Germinal center (tissue), 1 donor: ENCODE measurements at regions not wholly inside any gene's neighbourhood (a gene's known extent, or its start where the extent isn't known, plus 50 kb on each side); places are given as distances from the start of the nearest gene placed in this dataset.

Source experiments
- DNase-seq: peaks from one replicate; pipeline ENCODE4 v3.0.0; 2012; ENCODE audit warnings: mixed read lengths, low spot score

DNA sequence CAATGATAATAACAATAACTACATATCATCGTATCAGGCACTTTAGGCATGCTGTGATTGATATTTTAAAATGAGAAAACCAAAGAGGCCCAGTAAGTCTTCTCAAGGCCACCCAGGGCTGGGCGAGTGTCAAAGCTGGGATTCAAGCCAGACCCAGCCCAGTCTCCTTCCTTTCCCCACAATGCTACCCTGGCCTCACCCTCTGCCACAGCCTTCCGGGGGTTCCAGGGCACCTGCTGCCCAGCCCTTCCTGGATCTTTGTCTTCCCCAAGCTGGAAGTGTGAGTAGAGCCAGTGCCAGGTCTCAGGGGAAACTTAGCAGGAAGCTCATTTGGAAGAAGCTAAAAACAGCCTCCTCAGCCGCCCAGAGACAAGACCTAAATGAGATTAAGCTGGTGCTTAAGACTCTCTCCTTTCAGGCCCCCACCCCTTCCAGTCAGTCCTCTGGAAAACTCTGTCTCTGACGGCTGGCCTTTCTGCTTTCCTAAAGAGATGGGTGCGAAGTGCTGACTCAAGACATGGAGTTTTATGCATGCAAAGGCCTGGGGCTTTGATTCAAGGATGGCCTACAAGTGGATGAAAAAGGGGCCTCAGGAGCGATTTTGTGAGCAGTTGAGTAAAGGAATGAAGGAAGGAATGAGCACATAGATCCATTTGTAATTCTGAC, 184.2 kb downstream of the KCNA5 start:
- DNase-seq, result no peak

DNA sequence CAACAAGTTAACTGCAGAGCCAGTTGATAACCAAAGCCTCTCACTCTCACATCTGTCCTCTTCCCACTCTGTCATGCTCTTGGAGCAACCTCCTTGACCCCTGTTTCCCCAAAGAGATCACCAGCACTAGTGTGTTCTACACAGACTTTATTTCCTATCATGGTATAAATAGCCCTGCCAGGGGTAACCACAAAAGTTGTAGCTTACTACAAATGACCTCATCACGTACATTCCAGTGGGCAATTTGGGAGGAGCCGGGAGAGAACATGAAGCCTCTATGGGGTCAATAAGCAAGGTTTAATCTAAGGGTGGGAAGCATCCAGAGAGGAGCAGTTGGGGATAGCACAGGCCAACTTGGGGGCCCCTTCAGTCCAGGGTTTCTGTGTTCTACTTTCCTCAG, 186.5 kb downstream of the KCNA5 start:
- DNase-seq, result no peak

DNA sequence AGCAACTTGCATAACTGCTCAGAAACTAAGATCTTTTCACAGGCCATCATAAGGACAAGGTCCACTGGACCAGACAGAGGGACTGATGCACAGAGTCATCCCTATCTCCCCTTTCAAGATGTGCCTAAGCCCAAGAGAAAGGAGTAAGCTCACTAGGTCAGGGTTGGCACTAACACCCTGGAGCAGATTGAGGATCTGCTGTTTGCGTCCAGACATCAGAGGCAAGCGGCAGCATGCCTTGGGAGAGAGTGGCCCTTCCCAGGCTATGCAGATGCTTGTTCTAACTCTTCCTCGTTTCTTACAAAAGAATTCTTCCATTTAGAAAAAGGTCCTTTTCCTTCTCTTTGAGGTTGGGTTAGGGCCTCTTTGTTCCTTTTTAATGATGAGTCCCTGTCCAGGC, 187.2 kb downstream of the KCNA5 start:
- no peak for DNase-seq

DNA sequence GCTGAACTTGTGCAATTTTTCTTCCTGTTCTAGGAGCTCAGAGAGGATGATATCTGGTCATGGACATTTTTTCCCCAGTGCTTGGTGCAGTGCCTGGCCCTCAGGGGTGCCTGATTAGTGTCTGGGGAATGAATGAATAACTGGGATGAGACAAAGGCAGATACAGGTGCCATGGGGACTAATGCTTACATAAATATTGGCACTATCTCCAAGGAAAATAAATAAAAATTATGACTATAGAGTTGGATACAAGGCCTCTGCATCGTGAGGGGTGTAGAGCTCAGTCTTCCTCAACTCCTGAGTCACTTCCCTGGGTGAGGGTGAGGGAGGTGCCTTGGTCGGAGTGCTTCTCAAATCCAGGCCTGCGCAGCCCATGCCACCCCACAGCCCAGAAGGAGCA, 188.6 kb downstream of the KCNA5 start:
- no peak for DNase-seq

DNA sequence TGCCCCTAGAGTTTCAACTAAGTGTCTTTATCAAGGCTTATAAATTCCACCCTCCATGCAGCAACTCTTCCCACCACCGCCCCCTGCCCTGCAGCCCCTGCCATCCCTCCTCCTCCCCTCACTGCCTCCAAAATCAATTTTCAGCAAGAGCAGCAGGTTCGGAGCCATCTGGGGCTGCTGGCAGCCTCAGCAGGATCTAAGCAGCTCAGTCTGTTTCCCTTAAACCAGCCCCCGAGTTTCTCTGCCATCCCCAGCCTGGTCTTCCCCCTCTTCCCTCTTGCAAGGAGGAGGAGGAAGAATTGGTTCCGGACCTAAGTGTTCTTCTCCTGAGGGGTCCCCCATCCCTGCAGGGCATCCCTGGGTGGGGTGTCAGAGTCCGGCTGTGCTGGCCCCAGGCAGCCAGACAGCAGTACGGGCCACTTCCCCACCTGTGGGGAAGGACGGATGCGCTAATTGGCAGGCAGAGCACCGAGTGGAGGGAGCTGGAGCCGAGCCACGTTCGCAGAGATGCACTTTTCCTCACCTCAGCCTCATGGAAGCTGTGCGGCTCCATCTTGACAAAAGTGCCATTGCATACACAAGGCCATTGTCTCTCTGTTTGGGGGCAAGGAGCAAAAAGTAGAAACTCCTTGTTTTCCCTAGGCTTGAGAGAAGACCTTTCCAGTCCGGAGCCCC, 189.3 kb downstream of the KCNA5 start:
- DNase-seq, result no peak

DNA sequence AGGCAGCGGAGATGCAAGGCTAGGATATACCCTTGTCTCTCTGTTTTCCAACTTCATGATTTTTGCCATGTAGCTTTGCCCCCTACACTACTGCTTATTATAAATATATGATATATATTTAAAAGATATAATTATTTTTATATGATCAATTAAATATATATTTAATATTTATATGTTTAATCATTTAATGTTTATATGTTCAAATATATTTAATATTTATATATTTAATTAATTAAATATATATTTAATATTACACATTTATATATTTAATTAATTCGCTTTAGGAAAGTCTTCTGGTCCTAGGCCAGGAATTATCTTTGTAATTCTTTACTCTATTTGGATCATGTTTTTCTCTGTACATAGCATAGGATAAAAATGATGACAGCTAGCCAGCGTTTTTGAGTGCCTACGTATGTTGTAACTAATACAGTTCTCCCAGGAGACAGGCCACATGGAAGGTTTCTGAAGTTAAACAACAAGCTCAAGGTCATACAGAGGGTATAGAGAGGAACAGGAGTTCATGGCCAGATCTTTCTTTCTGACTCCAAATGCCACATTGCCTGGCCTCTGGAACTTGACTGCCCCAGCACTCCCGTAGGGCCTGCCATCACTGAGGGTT, 192.5 kb downstream of the KCNA5 start:
- no peak for DNase-seq

DNA sequence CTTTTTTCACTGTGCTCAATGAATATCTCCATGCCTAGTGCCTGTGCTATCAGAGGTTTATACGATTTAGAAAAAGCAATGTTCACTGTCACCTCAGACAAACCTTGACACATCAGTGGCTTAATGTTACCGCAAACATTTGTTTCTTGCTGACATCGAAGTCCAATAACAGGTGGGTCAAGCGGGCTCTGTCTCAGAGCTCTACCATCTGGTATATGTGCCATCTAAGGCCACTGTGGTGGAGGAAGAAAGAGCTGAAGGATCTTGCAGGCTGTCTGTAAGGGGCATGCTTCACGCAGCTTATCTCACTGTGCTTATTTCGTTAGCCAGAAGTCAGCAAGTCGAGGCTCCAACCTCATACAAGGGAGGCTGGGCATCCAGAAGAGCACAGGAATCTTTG, 189.5 kb upstream of the NTF3 start:
- no peak for DNase-seq

DNA sequence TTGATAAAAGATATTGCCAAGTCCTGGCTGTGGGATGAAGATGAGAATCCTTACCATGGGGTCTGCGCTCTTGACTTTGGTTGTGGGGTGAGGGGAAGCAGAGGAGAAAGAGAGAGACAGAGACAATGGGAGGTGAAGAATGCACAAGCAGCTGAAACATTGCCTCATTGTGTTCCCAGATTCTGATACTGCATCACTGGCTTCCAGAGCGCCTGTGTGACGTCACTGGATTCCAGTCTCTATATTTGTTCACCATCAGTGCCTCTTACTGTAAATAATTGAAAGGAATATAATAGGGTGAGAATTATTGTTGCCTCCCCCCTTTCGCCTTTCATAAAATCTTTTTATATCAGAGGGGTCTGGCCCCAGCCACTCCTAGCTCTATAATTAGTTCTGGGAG, 188.9 kb upstream of the NTF3 start:
- DNase-seq, result no peak

DNA sequence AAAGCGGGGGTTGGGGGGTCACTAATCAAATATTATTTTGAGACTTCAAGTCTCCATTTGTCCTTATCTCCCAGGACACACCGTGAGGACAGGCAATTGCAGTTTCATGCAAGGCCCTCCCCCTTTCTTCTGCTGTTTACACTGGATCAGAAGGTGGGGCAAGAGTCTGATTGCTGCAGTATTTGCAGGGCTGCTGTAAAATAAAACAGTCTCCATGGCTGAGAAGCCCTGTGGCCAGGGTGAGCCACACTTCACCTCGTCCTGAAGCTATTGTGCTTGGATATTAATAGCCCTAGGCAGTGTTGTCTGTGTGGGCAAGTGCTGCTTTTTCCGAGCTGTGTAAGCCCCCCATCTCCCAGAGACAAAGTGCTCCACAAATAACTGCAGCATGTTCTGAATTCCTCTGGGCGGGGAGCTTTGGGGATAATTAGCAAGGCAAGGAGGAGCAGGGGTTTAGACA, 187.4 kb upstream of the NTF3 start:
- no peak for DNase-seq

DNA sequence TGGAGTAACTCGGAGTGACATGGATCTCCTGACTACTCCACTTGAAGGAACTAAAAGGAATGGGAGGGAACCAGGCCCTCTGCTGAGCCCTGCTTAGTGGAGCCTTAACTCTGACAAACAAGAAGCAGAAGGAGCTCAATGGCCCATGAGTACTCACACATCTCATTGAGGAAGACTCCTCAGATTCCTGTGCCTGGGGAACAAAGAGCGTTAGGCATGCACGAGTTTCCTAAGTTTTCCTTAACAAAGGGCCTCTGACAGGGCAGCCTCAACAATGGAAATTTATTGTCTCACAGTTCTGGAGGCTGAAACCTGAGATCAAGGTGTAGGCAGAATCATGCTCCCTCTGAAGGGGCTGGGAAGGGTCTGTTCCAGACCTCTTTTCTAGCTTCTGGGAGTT, 185.7 kb upstream of the NTF3 start:
- DNase-seq, result no peak

DNA sequence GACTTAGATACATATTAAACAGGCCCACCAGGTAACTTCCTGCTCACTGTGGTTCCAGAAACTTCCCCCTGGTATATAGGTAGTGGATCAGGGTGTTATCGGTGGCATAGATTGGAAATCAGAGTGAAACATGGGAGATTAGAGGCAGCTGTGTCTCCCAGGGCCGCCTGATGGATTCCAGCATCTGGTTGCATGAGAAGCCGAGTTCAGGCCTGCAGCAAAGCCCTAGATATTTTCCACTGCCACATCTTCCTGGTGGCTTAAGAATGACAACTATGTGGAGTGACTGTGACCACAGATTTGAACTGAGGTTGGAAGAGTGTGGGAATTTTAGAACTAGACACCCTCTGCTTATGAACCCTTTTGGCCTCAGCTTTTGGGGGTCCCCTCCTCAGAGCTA, 184.8 kb upstream of the NTF3 start:
- DNase-seq, result no peak

DNA sequence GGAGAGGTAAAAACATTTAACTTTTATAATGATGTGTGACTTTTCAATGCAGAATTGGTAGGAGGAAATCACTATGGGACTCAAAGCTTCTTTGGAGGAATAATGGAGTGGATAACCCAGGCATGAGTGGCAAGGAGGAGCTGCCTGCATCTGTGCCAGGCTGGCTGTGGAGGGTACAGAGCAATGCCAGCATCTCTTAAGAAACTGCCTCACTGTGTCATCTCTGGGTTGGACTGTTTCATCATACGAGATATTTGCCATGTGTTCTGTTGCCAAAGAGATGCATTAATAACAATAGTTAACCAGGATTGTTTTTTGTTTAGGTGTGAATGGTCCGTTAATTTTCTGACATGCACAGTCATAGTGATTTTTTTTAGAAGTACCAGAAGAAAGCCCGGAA, 183.7 kb upstream of the NTF3 start:
- DNase-seq, result no peak

DNA sequence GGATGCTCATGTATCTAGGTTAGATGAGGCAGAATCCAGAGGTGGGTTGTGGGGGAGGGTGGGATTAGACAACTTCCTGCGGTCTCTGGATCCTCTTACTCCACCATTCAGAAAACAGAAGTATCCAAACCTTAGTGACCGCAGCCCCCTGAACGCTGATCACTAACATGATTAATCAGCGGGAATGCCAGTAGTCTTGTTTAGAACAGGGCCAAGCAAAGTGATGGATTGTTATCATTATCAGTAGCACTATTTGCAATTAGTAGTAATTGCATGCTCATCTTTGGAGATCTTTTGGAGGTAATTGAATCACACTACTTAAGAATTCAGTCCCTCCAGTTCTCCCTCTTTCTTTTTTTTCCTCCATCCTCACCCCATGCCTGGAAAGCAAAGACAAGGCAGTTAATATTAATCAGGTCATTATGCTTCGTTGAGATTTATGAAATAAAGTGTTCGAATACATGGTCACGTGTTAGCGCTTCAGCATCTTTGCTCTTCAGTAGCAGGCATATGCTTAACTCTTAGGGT, 182.8 kb upstream of the NTF3 start:
- no peak for DNase-seq

DNA sequence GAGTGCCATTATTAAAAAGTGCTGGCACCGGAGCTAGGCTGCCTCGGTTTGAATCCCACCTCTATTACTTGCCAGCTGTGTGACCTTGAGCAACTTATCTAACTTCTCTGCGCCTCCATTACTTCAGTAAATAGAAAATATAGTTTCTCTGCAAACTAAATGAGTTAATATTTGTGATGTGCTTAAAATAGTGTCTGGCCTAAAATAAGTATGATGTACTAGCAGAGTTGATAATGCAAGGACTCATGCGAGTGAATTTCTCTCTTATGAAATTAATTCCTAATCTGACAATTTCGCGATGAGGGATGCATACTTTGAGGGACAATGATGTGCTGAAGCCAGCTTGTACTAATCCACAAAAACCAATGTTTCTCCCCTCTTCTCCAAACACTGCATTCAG, 180.8 kb upstream of the NTF3 start:
- no peak for DNase-seq

DNA sequence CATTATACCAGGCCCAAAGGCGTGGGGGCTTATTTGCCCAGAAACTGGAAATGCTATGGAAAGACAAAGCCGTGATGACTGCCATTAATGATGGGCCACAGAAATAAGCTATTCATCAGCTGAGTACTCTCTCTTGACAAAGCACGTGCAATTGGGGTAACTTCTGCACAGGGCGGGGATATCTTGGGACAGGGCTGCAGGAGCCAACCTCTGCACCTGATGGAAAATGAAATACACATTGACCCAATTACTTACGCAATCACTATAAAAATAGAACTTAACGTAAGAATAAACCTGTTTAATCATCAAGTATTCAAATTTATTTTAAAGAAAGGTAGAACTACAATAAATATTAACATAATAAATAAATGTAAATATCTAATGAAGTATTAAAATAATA, 180.1 kb upstream of the NTF3 start:
- no peak for DNase-seq

DNA sequence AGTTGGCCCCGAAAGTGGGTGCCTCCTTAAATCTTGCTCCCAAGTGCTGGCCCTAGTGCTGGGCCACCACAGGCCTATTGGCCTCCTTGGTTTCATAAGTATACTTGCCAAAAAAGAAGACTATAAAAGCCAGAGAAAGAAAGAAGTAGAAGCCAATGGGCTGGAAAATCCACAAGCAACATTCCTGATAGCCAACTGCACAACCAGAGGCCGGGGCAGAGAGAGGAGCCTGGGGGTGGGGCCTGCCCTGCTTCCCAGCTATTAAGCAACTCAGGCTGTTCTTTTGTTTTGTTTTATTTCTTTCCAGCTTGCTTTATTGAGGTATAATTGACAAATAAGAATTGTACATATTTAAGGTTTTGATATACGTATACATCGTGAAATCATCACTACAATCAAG, 177.2 kb upstream of the NTF3 start:
- no peak for DNase-seq

DNA sequence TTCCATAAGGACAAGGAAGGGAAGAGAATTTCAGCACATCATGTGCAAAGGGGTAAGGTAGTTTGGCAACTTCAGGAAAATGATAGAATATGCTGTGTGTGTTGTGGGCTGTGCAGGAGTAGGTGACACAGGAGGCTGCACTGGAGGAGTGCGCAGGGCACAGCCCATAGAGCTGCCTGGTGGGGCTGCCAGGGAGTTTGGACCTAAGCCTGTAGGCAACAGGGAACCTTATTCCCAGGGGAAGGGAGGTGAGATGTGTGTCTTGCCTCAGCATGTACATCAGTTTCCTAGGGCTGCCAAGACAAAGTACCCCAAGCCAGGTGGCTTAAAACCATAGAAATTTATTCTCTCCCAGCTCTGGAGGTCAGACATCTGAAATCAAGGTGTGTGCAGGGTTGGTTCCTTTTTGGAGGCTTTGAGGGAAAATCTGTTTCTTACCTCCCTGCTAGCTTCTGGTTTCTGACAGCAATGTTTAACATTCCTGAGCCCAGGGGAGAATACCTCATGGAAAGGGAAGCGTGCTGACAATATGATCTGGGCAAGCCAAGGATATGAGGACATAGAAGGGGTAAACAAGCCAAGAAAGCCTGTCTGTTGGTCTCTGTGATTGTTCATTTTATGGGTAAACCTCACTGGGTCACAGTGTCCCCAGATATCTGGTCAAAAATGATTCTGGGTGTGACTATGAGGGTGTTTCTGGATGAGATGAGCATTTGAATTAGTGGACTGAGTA, 174.0 kb upstream of the NTF3 start:
- DNase-seq, result no peak

DNA sequence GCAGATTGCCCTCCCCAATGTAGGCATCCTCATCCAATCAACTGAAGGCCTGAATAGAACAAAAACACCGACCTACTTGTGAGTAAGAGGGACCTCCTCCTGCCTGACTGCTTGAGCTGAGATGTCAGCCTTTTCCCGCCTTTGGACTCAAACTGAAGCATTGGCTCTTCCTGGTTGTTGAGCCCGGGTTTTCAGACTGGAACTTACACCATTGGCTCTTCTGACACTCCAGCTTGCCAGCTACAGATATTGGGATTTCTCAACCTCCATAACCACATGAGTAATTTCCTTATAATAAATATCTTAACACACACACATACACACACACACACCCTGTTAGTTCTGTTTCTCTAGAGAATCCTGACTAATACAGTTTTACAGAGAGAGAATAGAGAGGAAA, 173.4 kb upstream of the NTF3 start:
- no peak for DNase-seq

DNA sequence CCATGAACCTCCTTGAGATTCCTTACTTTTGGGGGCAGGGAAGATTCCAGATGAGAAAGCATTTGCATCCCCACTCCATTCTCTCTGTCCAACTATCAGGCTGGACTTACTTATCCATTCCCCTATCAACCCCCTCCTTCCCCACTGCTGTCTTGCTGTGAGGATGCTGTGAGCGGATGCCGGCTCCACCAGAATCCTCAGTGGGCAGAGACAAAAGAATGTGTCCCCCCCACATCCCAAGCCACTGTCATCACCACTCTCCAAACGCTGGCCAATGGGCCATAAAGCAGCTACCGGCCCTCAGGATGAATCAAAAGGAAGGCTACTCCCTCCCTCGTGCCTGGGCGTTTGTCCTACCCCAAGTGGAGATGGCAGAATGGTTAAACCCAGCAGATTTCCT, 173.0 kb upstream of the NTF3 start:
- no peak for DNase-seq

DNA sequence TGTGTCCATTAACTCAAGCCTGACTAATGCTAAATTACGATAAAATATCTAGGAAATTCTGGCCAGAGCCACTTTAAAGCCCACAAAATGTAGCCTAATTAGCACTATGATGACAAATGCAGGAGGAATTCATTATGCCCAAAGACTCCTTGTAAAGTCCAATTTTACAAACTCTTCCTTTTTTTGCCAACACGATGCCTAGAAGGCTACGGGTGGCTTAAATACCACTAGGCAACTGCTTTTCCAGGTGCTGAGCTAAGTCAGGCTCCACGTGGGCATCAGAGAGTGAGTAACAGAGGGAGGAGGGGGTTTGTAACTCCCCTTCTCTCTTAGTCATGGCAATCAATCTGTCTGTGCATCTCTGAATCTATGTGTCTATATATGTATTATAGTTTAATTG, 172.4 kb upstream of the NTF3 start:
- DNase-seq, result no peak

DNA sequence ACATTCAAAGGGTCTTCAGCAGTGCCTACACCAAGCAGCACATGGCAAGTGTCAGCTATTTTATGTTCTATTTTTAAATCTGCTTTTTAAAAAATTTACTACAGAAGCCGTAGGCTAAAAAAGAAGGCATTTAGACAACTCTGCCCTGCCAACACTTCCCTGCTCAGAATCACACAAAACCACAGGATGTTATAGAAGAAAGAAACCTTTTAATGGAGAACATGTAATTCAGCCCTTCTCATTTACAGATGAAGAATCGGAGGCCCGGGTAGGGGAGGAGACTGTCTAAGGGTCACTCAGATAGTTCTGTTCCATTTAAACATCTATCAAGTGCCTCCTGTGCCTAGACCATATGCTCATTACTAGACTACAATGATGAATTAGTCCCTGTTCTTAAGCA, 171.8 kb upstream of the NTF3 start:
- DNase-seq, result no peak

DNA sequence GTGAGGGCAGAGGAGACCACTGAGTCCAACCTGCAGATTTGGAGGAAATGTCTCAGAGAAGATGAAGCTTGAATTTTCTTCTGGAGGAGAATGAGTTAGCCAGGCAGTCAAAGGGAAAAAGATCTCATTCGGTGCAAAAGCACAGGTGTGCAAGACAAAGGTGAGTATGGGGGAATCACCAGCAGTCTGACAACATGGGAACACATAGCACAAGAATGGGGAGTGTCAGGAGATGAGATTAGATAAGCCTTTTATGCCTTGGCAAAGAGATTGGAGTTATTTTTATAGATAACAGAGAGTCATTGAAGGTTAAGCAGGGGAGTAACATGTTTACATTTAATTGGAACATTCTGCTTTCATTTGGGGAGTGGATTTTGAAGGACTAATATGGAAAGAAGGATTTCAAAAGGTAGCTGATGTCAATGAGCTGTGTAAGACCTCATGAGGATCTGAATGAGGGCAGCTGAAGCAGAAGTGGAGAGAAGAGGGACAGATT, 171.3 kb upstream of the NTF3 start:
- no peak for DNase-seq

DNA sequence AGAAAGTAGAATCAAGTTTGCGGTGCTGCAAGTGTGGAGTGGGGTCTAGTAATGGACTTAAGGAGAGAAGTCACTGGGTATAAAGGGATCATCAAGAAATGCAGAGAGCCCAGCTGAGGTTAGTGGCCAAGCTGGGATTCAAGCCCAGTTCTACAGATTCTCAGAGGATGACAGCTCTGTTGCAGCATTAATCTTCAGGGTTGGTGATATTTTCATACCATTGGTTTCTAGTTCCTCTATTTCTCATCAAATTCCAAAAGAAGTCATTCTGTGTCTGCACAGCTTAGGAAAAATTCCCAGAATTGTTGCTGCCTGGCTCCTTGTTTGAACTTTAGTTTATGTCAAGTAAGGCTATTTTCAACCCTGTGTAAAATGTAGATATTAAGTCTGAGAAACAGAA, 169.5 kb upstream of the NTF3 start:
- no peak for DNase-seq
